Esophagus squamous epithelium (tissue), 4 donors: ENCODE measurements at regions not wholly inside any gene's neighbourhood (a gene's known extent, or its start where the extent isn't known, plus 50 kb on each side); places are given as distances from the start of the nearest gene placed in this dataset.

Experiments used
- CTCF ChIP-seq, 6 experiments: fragments of 450-650 bp in 4 of 6; fragments of 200-600 bp in 2 of 6; sonication (generic) in 2 of 6; IDR thresholded peaks; one replicate each; pipeline ENCODE4 v1.5.1; 2016 to 2019; ENCODE audit warnings: antibody characterized with exemption in 6 of 6, mild to moderate bottlenecking in 4 of 6, moderate library complexity in 4 of 6
- POLR2A ChIP-seq, 4 donors: fragments of 450-650 bp; IDR thresholded peaks; one replicate each; pipeline ENCODE4 v1.6.1; 2017; ENCODE audit warnings: antibody characterized with exemption in 4 of 4, mild to moderate bottlenecking in 4 of 4, moderate library complexity in 3 of 4

GRCh38 chr13:32894589-32895001, 121.6 kb upstream of the KL start:
- TF ChIP-seq CTCF (IDR thresholded peaks at IDR 0.05): no peak
- TF ChIP-seq POLR2A (IDR thresholded peaks at IDR 0.05): no peak
